Lung (tissue), 11 donors: ENCODE measurements at regions not wholly inside any gene's neighbourhood (a gene's known extent, or its start where the extent isn't known, plus 50 kb on each side); places are given as distances from the start of the nearest gene placed in this dataset.

ENCODE experiments used
- ATAC-seq: fragments of 200-7000 bp; cut with Tn5 transposase; one replicate; pipeline ENCODE4 v1.9.1; 2020; ENCODE audit warnings: moderate number of reproducible peaks; ENCODE audit not compliant: insufficient read depth, low FRiP score
- DNase-seq, 3 donors: peaks; one replicate each; pipeline ENCODE4 v3.0.0-alpha.2; 2013 to 2017
- H3K27ac ChIP-seq, 2 donors: one replicate each; pipeline ENCODE4 v1.5.1; 2013; ENCODE audit warnings: mild to moderate bottlenecking in 2 of 2, moderate library complexity in 2 of 2, control low read depth in 1 of 2, inconsistent platforms in 1 of 2, low read depth in 1 of 2, low read length in 1 of 2
- H3K27me3 ChIP-seq, 3 donors: one replicate each; pipeline ENCODE4 v1.5.1; 2013; ENCODE audit warnings: low read length in 2 of 3; ENCODE audit not compliant: control insufficient read depth in 3 of 3, insufficient read depth in 3 of 3
- H3K36me3 ChIP-seq, 4 donors: one replicate each; pipeline ENCODE4 v1.5.1; 2013; ENCODE audit warnings: low read length in 4 of 4, mild to moderate bottlenecking in 1 of 4, moderate library complexity in 1 of 4; ENCODE audit not compliant: control insufficient read depth in 4 of 4, insufficient read depth in 4 of 4
- H3K4me1 ChIP-seq, 5 donors: one replicate each; pipeline ENCODE4 v1.5.1; 2013; ENCODE audit warnings: low read length in 5 of 5, mild to moderate bottlenecking in 2 of 5, moderate library complexity in 1 of 5; ENCODE audit not compliant: control insufficient read depth in 5 of 5, insufficient read depth in 5 of 5
- H3K4me3 ChIP-seq: one replicate; pipeline ENCODE4 v1.5.1; 2013; ENCODE audit warnings: mild to moderate bottlenecking, control low read depth, moderate library complexity
- H3K9ac ChIP-seq, 2 donors: one replicate each; pipeline ENCODE4 v1.5.1; 2013; ENCODE audit warnings: low read length in 2 of 2, control low read depth in 1 of 2; ENCODE audit not compliant: insufficient read depth in 1 of 2
- H3K9me3 ChIP-seq, 4 donors: one replicate each; pipeline ENCODE4 v1.5.1; 2013; ENCODE audit warnings: low read length in 3 of 4, mild to moderate bottlenecking in 1 of 4, moderate library complexity in 1 of 4; ENCODE audit not compliant: control insufficient read depth in 4 of 4, insufficient read depth in 3 of 4
- CTCF ChIP-seq: IDR thresholded peaks from 2 replicates; pipeline ENCODE4 v1.5.1; 2012; ENCODE audit warnings: mild to moderate bottlenecking; ENCODE audit errors: control extremely low read depth, extremely low read depth
- WGBS, 2 donors: extraction: QIAGEN DNeasy Blood & Tissue Kit; methylation state at CpG; one replicate each; pipeline ENCODE4 v1.1.7; 2013; 5-methylcytosine and 5-hydroxymethylcytosine counted together
- donor health status: control.
- donor health status: control.
- donor health status: Bipolar disorder and iron deficiency.
- donor health status: healthy.
- donor health status: DM: yes; HTN: yes; CAD: no.

DNA sequence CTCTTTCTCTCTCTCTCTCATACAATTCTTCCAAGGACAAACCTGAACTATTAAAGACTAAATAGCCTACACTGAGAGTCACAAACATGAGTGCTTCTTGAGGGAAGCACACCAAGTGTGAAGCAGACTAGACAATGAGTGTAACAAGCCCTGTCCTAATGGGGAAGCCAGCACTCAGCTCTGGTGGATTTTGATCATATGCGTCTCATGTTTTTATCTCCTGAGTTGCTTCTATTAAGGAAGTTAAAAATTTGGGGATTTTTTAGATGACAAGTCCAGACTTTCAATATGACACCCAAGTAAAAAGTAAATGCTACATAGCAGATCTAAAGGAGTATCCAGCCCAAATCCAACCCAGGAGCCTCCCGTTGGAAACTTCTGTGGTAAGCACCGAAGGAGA lies 437.8 kb downstream of the RFC3 start:
- 89 to 93% methylated on average over 3 of the region's 3 CpGs for WGBS, 2 donors
- no peak for TF ChIP-seq CTCF
- H3K4me1 ChIP-seq, result peaks cover 0 to 5% (median 0%) of the 10 kb centered on the region in 5 donors
- H3K4me3 ChIP-seq, result no peak overlapping the region
- no peak overlapping the region for H3K27ac ChIP-seq
- no peak for ATAC-seq
- peaks cover 0 to 4% (median 0%) of the 10 kb centered on the region in 4 donors for H3K9me3 ChIP-seq
- H3K27me3 ChIP-seq, result no peaks in the 10 kb centered on the region
- no peak overlapping the region for H3K9ac ChIP-seq
- H3K36me3 ChIP-seq, result no peaks in the 10 kb centered on the region
- no peak for DNase-seq

GRCh38 chr13:34256236-34256635 lies 438.3 kb downstream of the RFC3 start:
- WGBS, 2 donors, result 37 to 64% methylated on average over 2 of the region's 2 CpGs
- H3K27ac ChIP-seq, result no peak overlapping the region
- peaks cover 0 to 7% (median 0%) of the 10 kb centered on the region in 4 donors for H3K9me3 ChIP-seq
- H3K4me3 ChIP-seq, result no peak overlapping the region
- ATAC-seq (no peak), DNase-seq (peak in 1 of 3 donors; percentile 5)
- no peaks in the 10 kb centered on the region for H3K36me3 ChIP-seq
- H3K27me3 ChIP-seq, result no peaks in the 10 kb centered on the region
- no peak for TF ChIP-seq CTCF
- no peak overlapping the region for H3K9ac ChIP-seq
- peaks cover 0 to 5% (median 0%) of the 10 kb centered on the region in 5 donors for H3K4me1 ChIP-seq

GRCh38 chr13:34257966-34258365 lies 440.0 kb downstream of the RFC3 start:
- peaks cover 0 to 5% (median 0%) of the 10 kb centered on the region in 5 donors for H3K4me1 ChIP-seq
- ATAC-seq (no peak), DNase-seq (peak in 2 of 3 donors; percentile 5 to 21)
- H3K4me3 ChIP-seq, result no peak overlapping the region
- 23 to 51% methylated on average over 4 of the region's 4 CpGs for WGBS, 2 donors
- no peaks in the 10 kb centered on the region for H3K36me3 ChIP-seq
- peaks cover 0 to 7% (median 0%) of the 10 kb centered on the region in 4 donors for H3K9me3 ChIP-seq
- no peaks in the 10 kb centered on the region for H3K27me3 ChIP-seq
- no peak overlapping the region for H3K9ac ChIP-seq
- TF ChIP-seq CTCF, result no peak
- no peak overlapping the region for H3K27ac ChIP-seq
